ENCODE measurements at regions not wholly inside any gene's neighbourhood (a gene's known extent, or its start where the extent isn't known, plus 50 kb on each side); places are given as distances from the start of the nearest gene placed in this dataset.
"Not testable (repeated sequence)": the region's sequence is repeated elsewhere in the genome, so short reads cannot be mapped to it uniquely, and the experiment has no call there.

GRCh38 chr11:95625164-95625900 lies 164.2 kb downstream of the FAM76B start:
- H3K36me3 ChIP-seq = no peaks in the 10 kb centered on the region
- no peaks in the 10 kb centered on the region for H3K4me1 ChIP-seq (ENCODE audit: low read depth)
- no peak overlapping the region for H3K4me3 ChIP-seq
- no peak overlapping the region for H3K27ac ChIP-seq
- H3K27me3 ChIP-seq = no peaks in the 10 kb centered on the region
- TF ChIP-seq CTCF (IDR thresholded peaks at IDR 0.05; ENCODE audit: low read depth, low read length) = no peak
- no peaks in the 10 kb centered on the region for H3K9me3 ChIP-seq (ENCODE audit: low read depth)
- no peak for DNase-seq (ENCODE audit: low read depth in 1 of 2, low spot score in 1 of 2)

GRCh38 chr11:95616256-95616804 lies 173.3 kb downstream of the FAM76B start:
- Histone ChIP-seq H3K9me3 (ENCODE audit: low read depth) (no peaks in the 10 kb centered on the region), H3K4me1 (ENCODE audit: low read depth) (no peaks in the 10 kb centered on the region), H3K4me3 (no peak overlapping the region), H3K27ac (no peak overlapping the region), H3K27me3 (no peaks in the 10 kb centered on the region), H3K36me3 (no peaks in the 10 kb centered on the region)
- DNase-seq (ENCODE audit: low read depth in 1 of 2, low spot score in 1 of 2) = no peak
- no peak for TF ChIP-seq CTCF (IDR thresholded peaks at IDR 0.05; ENCODE audit: low read depth, low read length)

- H3K27me3 ChIP-seq = no peaks in the 10 kb centered on the region
- no peak for TF ChIP-seq CTCF (IDR thresholded peaks at IDR 0.05; ENCODE audit: low read depth, low read length)
- H3K4me3 ChIP-seq = no peak overlapping the region
- no peaks in the 10 kb centered on the region for H3K36me3 ChIP-seq
- no peak overlapping the region for H3K27ac ChIP-seq
- DNase-seq (ENCODE audit: low read depth in 1 of 2, low spot score in 1 of 2) = no peak
- H3K4me1 ChIP-seq (ENCODE audit: low read depth) = no peaks in the 10 kb centered on the region
- H3K9me3 ChIP-seq (ENCODE audit: low read depth) = no peaks in the 10 kb centered on the region
These were observed 177.8 kb downstream of the FAM76B start for GRCh38 chr11:95611827-95612226.

- H3K27ac ChIP-seq; H3K4me3 ChIP-seq; H3K9me3 ChIP-seq (ENCODE audit: low read depth); H3K36me3 ChIP-seq; H3K4me1 ChIP-seq (ENCODE audit: low read depth); H3K27me3 ChIP-seq; DNase-seq (ENCODE audit: low read depth in 1 of 2, low spot score in 1 of 2): not testable (repeated sequence)
These were observed 179.4 kb downstream of the FAM76B start for GRCh38 chr11:95610185-95610584.

- Histone ChIP-seq H3K27me3 (no peaks in the 10 kb centered on the region), H3K4me3 (no peak overlapping the region), H3K27ac (no peak overlapping the region), H3K4me1 (ENCODE audit: low read depth) (no peaks in the 10 kb centered on the region), H3K9me3 (ENCODE audit: low read depth) (no peaks in the 10 kb centered on the region), H3K36me3 (no peaks in the 10 kb centered on the region)
- DNase-seq (ENCODE audit: low read depth in 1 of 2, low spot score in 1 of 2) = no peak
- no peak for TF ChIP-seq CTCF (IDR thresholded peaks at IDR 0.05; ENCODE audit: low read depth, low read length)
These were observed 181.5 kb downstream of the FAM76B start for GRCh38 chr11:95608093-95608492.

GRCh38 chr11:95606824-95607223 lies 182.8 kb downstream of the FAM76B start:
- Histone ChIP-seq H3K4me1 (ENCODE audit: low read depth) (no peaks in the 10 kb centered on the region), H3K36me3 (no peaks in the 10 kb centered on the region), H3K27ac (no peak overlapping the region), H3K4me3 (no peak overlapping the region), H3K27me3 (no peaks in the 10 kb centered on the region), H3K9me3 (ENCODE audit: low read depth) (no peaks in the 10 kb centered on the region)
- no peak for TF ChIP-seq CTCF (IDR thresholded peaks at IDR 0.05; ENCODE audit: low read depth, low read length)
- no peak for DNase-seq (ENCODE audit: low read depth in 1 of 2, low spot score in 1 of 2)
